ENCODE measurements at regions not wholly inside any gene's neighbourhood (a gene's known extent, or its start where the extent isn't known, plus 50 kb on each side); places are given as distances from the start of the nearest gene placed in this dataset.

- H3K9me3 Mint-ChIP-seq = no peaks in the 10 kb centered on the region
Observed at GRCh38 chr1:78420688-78421087, 70.1 kb upstream of the PTGFR start.

GRCh38 chr1:78424720-78425119, 66.1 kb upstream of the PTGFR start:
- TF ChIP-seq CTCF (conservative IDR thresholded peaks at IDR 0.05) = no peak
- Mint-ChIP-seq H3K27me3 (peaks cover 4% of the 10 kb centered on the region), H3K4me1 (ENCODE audit: unreplicated experiment) (peaks cover 7% of the 10 kb centered on the region), H3K27ac (no peak overlapping the region), H3K36me3 (no peaks in the 10 kb centered on the region), H3K9me3 (peaks cover 3% of the 10 kb centered on the region), H3K4me3 (no peak overlapping the region)
- DNase-seq (ENCODE audit: extremely low spot score, unreplicated experiment) = no peak

More at GRCh38 chr1:78420688-78421087, 70.1 kb upstream of the PTGFR start:
- Mint-ChIP-seq H3K36me3 (no peaks in the 10 kb centered on the region), H3K4me3 (no peak overlapping the region), H3K4me1 (ENCODE audit: unreplicated experiment) (no peaks in the 10 kb centered on the region), H3K27me3 (no peaks in the 10 kb centered on the region), H3K27ac (no peak overlapping the region)
- no peak for DNase-seq (ENCODE audit: extremely low spot score, unreplicated experiment)
- TF ChIP-seq CTCF (conservative IDR thresholded peaks at IDR 0.05) = no peak

GRCh38 chr1:78426408-78426807, 64.4 kb upstream of the PTGFR start:
- Mint-ChIP-seq H3K36me3 (no peaks in the 10 kb centered on the region), H3K4me3 (no peak overlapping the region), H3K27ac (no peak overlapping the region), H3K4me1 (ENCODE audit: unreplicated experiment) (peaks cover 7% of the 10 kb centered on the region), H3K27me3 (peaks cover 4% of the 10 kb centered on the region), H3K9me3 (peaks cover 4% of the 10 kb centered on the region)
- no peak for TF ChIP-seq CTCF (conservative IDR thresholded peaks at IDR 0.05)
- DNase-seq (ENCODE audit: extremely low spot score, unreplicated experiment) = no peak

- peaks cover 4% of the 10 kb centered on the region for H3K9me3 Mint-ChIP-seq
- H3K4me1 Mint-ChIP-seq (ENCODE audit: unreplicated experiment) = peaks cover 7% of the 10 kb centered on the region
- no peak for TF ChIP-seq CTCF (conservative IDR thresholded peaks at IDR 0.05)
Observed at GRCh38 chr1:78427506-78427905, 63.3 kb upstream of the PTGFR start.

GRCh38 chr1:78432016-78432415, 58.8 kb upstream of the PTGFR start:
- Mint-ChIP-seq H3K9me3 (peaks cover 4% of the 10 kb centered on the region), H3K36me3 (no peaks in the 10 kb centered on the region), H3K27ac (no peak overlapping the region), H3K27me3 (no peaks in the 10 kb centered on the region), H3K4me1 (ENCODE audit: unreplicated experiment) (no peaks in the 10 kb centered on the region), H3K4me3 (no peak overlapping the region)
- no peak for TF ChIP-seq CTCF (conservative IDR thresholded peaks at IDR 0.05)
- no peak for DNase-seq (ENCODE audit: extremely low spot score, unreplicated experiment)

More at GRCh38 chr1:78427506-78427905, 63.3 kb upstream of the PTGFR start:
- no peak for DNase-seq (ENCODE audit: extremely low spot score, unreplicated experiment)
- no peak overlapping the region for H3K27ac Mint-ChIP-seq
- H3K4me3 Mint-ChIP-seq = no peak overlapping the region
- peaks cover 4% of the 10 kb centered on the region for H3K27me3 Mint-ChIP-seq
- no peaks in the 10 kb centered on the region for H3K36me3 Mint-ChIP-seq

GRCh38 chr1:78434351-78434750, 56.4 kb upstream of the PTGFR start:
- H3K36me3 Mint-ChIP-seq = no peaks in the 10 kb centered on the region
- H3K4me3 Mint-ChIP-seq = no peak overlapping the region
- H3K4me1 Mint-ChIP-seq (ENCODE audit: unreplicated experiment) = no peaks in the 10 kb centered on the region
- DNase-seq (ENCODE audit: extremely low spot score, unreplicated experiment) = no peak
- H3K9me3 Mint-ChIP-seq = peaks cover 4% of the 10 kb centered on the region
- no peak overlapping the region for H3K27ac Mint-ChIP-seq
- TF ChIP-seq CTCF (conservative IDR thresholded peaks at IDR 0.05) = no peak
- H3K27me3 Mint-ChIP-seq = no peaks in the 10 kb centered on the region

Measured in type B pancreatic cell (in vitro differentiated cells).